ENCODE measurements at regions not wholly inside any gene's neighbourhood (a gene's known extent, or its start where the extent isn't known, plus 50 kb on each side); places are given as distances from the start of the nearest gene placed in this dataset.

GRCh38 chr2:163081754-163082153 lies 243.2 kb upstream of the KCNH7 start:
- Histone ChIP-seq H3K9me3 (no peaks in the 10 kb centered on the region), H3K4me3 (no peak overlapping the region), H3K36me3 (no peaks in the 10 kb centered on the region), H3K27ac (no peak overlapping the region), H3K4me1 (no peaks in the 10 kb centered on the region), H3K27me3 (no peaks in the 10 kb centered on the region)
- TF ChIP-seq, protein P1, sequence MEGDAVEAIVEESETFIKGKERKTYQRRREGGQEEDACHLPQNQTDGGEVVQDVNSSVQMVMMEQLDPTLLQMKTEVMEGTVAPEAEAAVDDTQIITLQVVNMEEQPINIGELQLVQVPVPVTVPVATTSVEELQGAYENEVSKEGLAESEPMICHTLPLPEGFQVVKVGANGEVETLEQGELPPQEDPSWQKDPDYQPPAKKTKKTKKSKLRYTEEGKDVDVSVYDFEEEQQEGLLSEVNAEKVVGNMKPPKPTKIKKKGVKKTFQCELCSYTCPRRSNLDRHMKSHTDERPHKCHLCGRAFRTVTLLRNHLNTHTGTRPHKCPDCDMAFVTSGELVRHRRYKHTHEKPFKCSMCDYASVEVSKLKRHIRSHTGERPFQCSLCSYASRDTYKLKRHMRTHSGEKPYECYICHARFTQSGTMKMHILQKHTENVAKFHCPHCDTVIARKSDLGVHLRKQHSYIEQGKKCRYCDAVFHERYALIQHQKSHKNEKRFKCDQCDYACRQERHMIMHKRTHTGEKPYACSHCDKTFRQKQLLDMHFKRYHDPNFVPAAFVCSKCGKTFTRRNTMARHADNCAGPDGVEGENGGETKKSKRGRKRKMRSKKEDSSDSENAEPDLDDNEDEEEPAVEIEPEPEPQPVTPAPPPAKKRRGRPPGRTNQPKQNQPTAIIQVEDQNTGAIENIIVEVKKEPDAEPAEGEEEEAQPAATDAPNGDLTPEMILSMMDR (IDR thresholded peaks at IDR 0.05), result no peak
- DNase-seq (ENCODE audit: low spot score in 2 of 2), result no peak
- intact Hi-C loops (cut with DNase I), result no loop called here

- no peak for DNase-seq (ENCODE audit: low spot score in 2 of 2)
- Histone ChIP-seq H3K9me3 (no peaks in the 10 kb centered on the region), H3K4me1 (no peaks in the 10 kb centered on the region), H3K27me3 (no peaks in the 10 kb centered on the region), H3K4me3 (no peak overlapping the region), H3K27ac (no peak overlapping the region), H3K36me3 (no peaks in the 10 kb centered on the region)
- intact Hi-C loops (cut with DNase I), result no loop called here
- TF ChIP-seq, protein P1 (IDR thresholded peaks at IDR 0.05), result no peak
Measured at GRCh38 chr2:163077241-163077640, 238.7 kb upstream of the KCNH7 start.

DNA sequence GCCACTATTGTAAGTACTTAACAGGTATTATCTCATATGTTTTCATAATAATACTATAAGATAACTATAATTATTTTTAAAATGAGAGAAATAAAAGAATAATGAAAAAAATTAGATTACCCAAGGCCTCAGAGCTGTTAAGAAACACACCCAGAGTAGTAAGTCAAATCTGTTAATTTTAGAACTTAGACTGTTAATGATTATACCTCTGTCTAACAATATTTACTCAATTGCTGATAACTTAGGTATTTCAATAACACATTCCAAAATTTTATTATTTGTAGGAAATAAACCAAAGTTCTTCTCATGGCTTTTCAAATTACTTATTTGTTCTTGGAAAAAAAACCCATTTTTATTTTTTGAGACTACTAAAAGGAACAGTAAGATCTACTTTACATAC lies 227.5 kb upstream of the KCNH7 start:
- TF ChIP-seq, protein P1 (IDR thresholded peaks at IDR 0.05), result no peak
- no peaks in the 10 kb centered on the region for H3K4me1 ChIP-seq
- no peaks in the 10 kb centered on the region for H3K27me3 ChIP-seq
- no peaks in the 10 kb centered on the region for H3K36me3 ChIP-seq
- no peak overlapping the region for H3K27ac ChIP-seq
- H3K4me3 ChIP-seq, result no peak overlapping the region
- DNase-seq (ENCODE audit: low spot score in 2 of 2), result no peak
- H3K9me3 ChIP-seq, result no peaks in the 10 kb centered on the region
- intact Hi-C loops (cut with DNase I), result no loop called here

DNA sequence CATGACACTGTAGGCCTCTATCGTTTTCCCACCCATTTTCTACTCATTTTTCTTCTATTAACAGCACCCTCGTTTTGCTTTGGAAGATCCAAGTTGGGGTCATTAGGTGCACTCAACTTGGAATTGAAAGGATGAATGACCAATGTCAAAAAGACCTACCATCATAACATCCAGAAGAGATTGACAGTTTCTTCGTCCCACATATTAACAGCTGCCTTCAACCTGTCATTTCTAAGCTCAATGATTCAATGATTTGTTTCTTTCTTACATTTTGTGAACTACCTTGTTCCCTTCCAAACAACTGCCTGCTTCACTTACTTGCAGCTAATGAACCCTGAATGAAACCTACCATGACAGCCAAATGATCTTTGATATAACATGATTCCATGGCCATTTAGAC lies 224.0 kb upstream of the KCNH7 start:
- no peaks in the 10 kb centered on the region for H3K4me1 ChIP-seq
- TF ChIP-seq, protein P1 (IDR thresholded peaks at IDR 0.05), result no peak
- H3K36me3 ChIP-seq, result no peaks in the 10 kb centered on the region
- intact Hi-C loops (cut with DNase I), result no loop called here
- no peak overlapping the region for H3K4me3 ChIP-seq
- no peaks in the 10 kb centered on the region for H3K9me3 ChIP-seq
- H3K27me3 ChIP-seq, result no peaks in the 10 kb centered on the region
- H3K27ac ChIP-seq, result no peak overlapping the region
- no peak for DNase-seq (ENCODE audit: low spot score in 2 of 2)

DNA sequence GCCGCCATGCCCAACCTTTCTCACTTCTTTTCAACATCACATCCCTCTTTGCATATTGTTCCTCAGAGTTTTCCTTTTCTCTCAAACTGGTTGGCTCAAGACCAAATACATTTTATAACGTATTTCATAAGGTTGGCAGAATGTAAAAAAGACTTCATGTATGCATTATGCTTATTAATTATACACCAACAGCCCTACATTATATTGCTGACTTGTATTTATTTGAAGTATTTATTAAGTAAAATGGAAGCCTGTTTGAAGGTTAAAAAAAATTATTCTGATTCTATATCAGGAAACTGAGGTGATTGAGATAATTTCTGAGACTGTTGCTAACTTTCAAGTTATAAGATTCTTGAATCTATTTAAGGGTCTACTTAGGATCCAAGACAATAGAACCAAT lies 208.0 kb upstream of the KCNH7 start:
- H3K4me3 ChIP-seq, result no peak overlapping the region
- H3K4me1 ChIP-seq, result no peaks in the 10 kb centered on the region
- DNase-seq (ENCODE audit: low spot score in 2 of 2), result no peak
- H3K9me3 ChIP-seq, result no peaks in the 10 kb centered on the region
- no peak overlapping the region for H3K27ac ChIP-seq
- TF ChIP-seq, protein P1 (IDR thresholded peaks at IDR 0.05), result no peak
- no peaks in the 10 kb centered on the region for H3K36me3 ChIP-seq
- intact Hi-C loops (cut with DNase I), result no loop called here
- no peaks in the 10 kb centered on the region for H3K27me3 ChIP-seq

DNA sequence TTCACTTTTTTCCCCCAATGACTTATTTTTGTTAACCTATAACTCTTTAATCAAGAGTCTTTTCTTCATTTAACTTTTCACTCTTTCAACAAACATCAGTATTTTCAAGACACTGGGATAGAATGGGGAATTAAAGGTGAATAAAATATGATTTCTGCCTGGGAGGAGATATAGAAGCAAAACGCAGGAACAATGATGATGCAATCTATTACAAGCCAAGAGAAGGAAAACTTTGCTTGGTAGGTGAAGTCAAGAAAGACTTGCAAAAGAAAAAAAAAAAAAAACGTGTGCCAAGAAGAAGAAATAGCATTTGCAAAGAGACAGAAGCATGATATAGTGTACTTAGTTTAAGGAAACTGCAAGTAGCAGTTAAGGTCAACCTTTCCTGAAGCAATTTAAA lies 207.3 kb upstream of the KCNH7 start:
- Histone ChIP-seq H3K36me3 (no peaks in the 10 kb centered on the region), H3K27me3 (no peaks in the 10 kb centered on the region), H3K4me3 (no peak overlapping the region), H3K9me3 (no peaks in the 10 kb centered on the region), H3K27ac (no peak overlapping the region), H3K4me1 (no peaks in the 10 kb centered on the region)
- intact Hi-C loops (cut with DNase I), result no loop called here
- no peak for DNase-seq (ENCODE audit: low spot score in 2 of 2)
- TF ChIP-seq, protein P1 (IDR thresholded peaks at IDR 0.05), result no peak

Data from ascending aorta (tissue), 2 donors.